GM19395 (cell line): ENCODE measurements at regions not wholly inside any gene's neighbourhood (a gene's known extent, or its start where the extent isn't known, plus 50 kb on each side); places are given as distances from the start of the nearest gene placed in this dataset.

ENCODE experiments used
- ATAC-seq: cut with Tn5 transposase; IDR thresholded peaks from one replicate; pipeline ENCODE4 v1.9.1; 2021; ENCODE audit warnings: mild to moderate bottlenecking, moderate library complexity; ENCODE audit not compliant: unreplicated experiment

DNA sequence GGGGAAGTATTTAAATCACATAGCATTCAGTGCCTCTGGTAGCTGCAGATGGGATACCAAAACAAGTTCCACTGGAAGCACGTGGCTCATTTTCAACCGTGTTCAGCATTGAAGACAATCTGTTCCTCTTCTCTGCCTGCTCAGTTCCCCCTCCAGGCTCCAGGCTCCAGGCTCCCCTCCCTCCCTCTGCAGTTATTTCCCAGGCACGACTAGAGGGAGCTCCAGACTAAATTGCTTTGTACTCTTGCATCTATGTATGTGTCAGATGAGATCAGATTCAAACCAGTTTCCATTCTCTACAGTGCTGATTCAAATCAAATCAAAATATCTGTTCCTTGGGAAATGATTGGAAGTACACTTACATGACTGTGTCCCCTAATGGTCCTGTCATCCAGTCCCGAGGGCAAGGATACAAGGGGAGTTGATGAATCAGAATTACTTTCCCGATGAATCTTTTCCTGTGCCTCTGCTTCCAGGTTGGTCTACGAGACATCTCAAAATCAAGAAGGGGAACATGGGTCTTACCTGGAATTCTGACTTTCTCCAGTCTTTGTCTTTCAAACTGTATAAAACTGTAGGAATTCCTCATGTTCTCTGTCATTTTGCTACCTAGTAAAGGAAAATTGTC, 600.5 kb downstream of the EDEM1 start:
- no peak for ATAC-seq

DNA sequence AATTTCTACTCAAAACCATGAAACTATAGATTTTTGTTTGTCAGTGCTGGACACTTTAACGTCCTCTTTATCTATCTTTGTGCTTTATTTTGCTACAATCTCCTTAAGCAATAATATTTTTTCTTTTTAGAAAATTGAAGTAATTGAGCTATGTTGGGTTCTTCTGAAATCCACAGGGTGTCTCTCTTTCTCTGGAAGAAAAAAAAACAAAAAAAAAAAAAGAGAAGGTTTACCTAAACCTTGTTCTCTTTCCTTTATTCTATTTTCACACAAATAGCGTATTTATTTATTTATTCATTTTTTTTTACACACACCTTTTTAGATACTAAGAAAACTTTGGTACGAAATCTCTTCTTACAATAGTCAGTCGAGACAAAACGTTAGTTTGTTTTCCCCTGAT, 601.0 kb downstream of the EDEM1 start:
- no peak for ATAC-seq

DNA sequence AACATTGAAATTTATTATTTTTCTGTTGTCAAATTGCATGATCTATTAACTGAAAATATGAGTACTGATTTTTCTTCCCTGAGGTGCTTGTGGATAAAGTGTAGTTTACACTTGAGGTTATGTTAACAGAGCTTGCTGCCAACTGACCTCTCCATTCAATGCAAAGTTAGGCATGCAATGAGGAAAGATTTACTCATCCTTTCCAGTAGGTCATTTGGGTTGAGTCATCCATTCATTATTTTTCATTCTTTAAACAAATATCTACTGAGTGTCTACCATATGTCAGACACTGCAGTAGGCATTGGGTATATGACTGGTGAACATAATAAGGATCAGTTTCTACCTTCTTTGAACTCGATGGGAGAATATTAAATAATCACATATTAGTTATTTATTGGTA, 604.1 kb downstream of the EDEM1 start:
- ATAC-seq, result no peak

DNA sequence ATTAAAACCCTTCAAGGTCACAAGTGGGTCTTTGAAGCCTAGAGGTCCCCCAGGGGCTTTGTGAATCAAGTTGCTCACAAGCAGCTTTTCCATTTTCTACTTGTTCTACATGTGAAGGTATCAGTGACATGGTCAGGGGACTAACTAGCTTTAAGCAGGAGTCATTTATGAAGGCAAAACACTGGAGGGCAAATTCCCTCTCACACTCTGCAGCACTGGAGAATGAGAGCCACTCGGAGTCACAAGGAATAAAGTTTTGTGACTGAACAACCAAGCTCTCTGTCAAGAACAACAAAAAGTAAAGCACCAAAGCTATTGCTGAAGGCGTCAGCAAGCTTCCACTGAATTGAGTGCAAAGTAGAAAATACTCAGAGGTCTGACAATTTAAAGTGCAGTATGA, 609.0 kb downstream of the EDEM1 start:
- ATAC-seq, result no peak

DNA sequence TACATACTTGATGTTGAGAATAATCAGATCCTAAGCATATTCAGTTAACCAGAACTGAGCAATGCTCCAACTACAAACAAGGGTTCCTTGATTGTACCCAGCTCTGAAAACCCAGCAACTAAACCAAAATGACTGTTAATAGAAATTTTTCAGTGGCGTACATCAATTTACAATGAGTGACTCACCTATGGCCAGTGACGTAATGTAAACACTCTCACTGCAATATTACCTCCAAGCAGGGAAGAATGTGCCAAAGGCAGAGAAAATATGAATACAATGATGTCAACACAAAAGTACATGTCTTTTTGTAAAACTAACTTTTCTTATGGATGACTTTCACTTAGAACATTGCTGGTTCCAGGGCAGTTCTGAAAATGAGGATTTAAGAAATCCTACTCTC, 611.3 kb downstream of the EDEM1 start:
- ATAC-seq, result no peak

- ATAC-seq, result no peak
These were observed 611.9 kb downstream of the EDEM1 start for GRCh38 chr3:5799398-5799797.

DNA sequence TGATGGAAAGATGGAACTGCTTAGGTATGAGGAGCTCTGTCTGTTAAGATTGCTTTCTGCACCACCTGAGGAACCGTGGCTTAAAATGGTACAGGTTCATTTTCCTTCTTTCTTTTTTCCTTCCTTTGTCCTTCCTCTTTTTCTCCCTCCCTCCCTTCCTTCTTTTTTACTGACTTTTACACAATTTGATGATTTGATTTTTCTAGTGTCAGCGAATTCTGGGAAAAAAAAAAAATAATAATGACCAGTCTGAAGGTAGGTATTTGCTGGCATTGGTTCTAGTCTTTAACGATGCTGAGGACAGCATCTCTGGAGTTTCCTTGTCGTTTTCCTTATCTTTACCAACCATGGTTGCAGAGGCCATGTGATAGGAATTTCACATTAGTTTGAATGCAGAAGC, 613.5 kb downstream of the EDEM1 start:
- ATAC-seq, result no peak

- ATAC-seq, result no peak
These were observed 618.7 kb downstream of the EDEM1 start for GRCh38 chr3:5806192-5806591.

GRCh38 chr3:5809586-5810246, 622.2 kb downstream of the EDEM1 start:
- ATAC-seq, result no peak

DNA sequence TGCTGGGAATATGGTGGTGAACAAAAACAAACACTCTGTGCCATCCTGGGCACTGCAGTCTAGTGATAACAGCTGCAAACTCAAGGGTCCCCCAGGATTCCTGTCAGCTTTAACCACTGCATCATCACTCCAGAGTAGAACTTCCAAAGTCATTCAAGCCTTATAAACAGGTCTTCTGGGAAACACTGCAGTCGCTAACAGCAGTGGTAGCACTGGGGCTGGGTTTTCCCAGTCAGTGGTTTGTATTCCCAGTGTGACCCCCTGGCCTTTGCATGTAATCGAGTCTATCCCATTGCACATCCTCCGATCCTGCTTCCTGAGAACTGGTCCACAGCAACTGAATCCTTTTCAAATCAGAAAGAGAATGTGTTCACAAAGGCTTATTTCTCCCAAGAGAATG, 623.5 kb downstream of the EDEM1 start:
- no peak for ATAC-seq

GRCh38 chr3:5813521-5813920, 626.0 kb downstream of the EDEM1 start:
- no peak for ATAC-seq

- no peak for ATAC-seq
These were observed 635.3 kb downstream of the EDEM1 start for GRCh38 chr3:5822843-5823242.

GRCh38 chr3:5826467-5826866, 639.0 kb downstream of the EDEM1 start:
- no peak for ATAC-seq

GRCh38 chr3:5828251-5828650, 640.7 kb downstream of the EDEM1 start:
- no peak for ATAC-seq

DNA sequence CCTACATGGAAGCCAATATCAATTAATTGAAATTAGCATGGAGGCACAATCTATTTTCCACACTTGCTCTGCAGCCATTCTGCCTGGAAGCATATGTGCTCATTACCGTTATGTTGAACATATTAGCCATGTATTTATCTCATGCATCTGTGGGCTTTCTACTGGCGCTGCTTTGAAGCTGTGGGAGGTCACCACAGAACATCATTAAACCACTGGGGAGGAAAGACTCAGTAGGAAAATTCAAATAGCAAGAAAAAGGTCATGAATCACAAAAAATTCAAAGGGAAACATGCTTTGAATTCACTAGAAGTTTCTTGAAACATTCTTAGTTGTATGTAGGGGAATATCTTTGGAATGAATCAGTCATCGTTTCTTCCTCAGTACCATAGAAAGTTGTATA, 652.5 kb downstream of the EDEM1 start:
- no peak for ATAC-seq

GRCh38 chr3:5841599-5841998, 654.1 kb downstream of the EDEM1 start:
- no peak for ATAC-seq

- no peak for ATAC-seq
These were observed 658.8 kb downstream of the EDEM1 start for GRCh38 chr3:5846261-5846660.

DNA sequence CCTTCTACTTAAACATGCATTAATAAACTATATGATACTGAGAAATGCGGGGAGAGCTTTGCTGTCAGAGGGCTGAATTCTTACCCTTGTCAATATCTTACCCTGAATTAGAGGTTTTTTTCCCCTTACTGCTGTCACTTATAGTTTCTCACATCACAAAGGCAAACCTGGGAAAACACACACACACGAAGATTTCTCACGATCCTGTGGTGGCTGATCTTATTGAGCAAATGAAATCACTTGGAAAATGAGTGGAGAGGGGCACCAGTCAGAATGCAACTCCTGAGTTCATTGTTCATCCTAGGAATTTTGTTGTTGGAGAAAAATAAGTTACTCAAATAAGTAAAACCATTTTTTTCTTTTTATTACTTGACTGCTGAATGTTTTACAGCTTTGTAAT, 673.6 kb downstream of the EDEM1 start:
- no peak for ATAC-seq

GRCh38 chr3:5874931-5875341, 687.4 kb downstream of the EDEM1 start:
- no peak for ATAC-seq

DNA sequence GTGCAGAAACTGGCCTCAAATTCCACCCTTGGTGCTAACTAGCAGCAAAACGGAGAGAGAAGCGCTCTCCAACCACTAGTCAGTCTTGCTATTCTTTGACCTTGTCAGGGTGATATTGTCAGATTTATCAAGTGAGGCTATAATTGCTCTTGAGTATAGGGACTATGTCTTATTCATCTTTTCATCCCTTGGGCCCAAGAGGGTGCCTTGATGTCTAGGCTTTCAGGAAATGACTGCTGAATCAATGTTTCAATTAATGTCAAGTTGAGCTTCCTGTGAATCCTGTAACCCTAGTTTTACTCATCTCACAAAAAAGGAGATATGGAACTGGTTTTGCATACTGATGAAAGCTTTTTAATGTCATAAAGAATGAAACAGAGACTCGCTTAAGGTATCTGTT, 701.3 kb downstream of the EDEM1 start:
- ATAC-seq, result no peak

- no peak for ATAC-seq
These were observed 701.9 kb downstream of the EDEM1 start for GRCh38 chr3:5889374-5889773.

DNA sequence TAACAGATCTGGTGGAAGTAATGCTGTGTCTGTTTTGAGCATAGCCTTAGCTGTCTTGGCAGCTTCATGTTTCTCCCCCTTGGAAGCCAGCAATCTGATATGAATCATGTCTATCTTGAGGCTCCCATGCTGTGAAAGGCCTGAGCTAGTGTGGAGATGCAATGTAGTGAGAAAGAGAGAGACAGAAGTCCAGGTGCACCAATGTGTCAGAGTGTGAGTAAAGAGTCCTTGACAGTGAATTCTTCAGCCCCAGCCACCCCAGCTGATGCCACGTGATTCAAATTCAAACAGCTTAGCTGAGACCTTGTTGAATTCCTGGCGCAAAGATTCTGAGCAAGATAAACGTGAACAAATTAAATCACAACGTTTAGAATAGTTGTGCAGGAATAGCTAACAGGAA, 704.2 kb downstream of the EDEM1 start:
- no peak for ATAC-seq

GRCh38 chr3:5898106-5898505, 710.6 kb downstream of the EDEM1 start:
- ATAC-seq, result no peak
